GM23338 (cell line): ENCODE measurements at regions not wholly inside any gene's neighbourhood (a gene's known extent, or its start where the extent isn't known, plus 50 kb on each side); places are given as distances from the start of the nearest gene placed in this dataset.

Experiments used
- ATAC-seq: fragments of 200-7000 bp; cut with Tn5 transposase; 3 replicates; pipeline ENCODE4 v1.9.1; 2020
- DNase-seq: peaks from one replicate; pipeline ENCODE4 v3.0.0-alpha.2; 2015; ENCODE audit warnings: low spot score
- H2AFZ ChIP-seq: fragments of 200-600 bp; sonication (generic); 2 replicates; pipeline ENCODE4 v1.8.0; 2016; ENCODE audit warnings: antibody characterized with exemption, mild to moderate bottlenecking, moderate library complexity
- H3F3A ChIP-seq: fragments of 200-600 bp; sonication (generic); replicated peaks from 2 replicates; pipeline ENCODE4 v1.8.0; 2017; ENCODE audit warnings: antibody characterized with exemption, mixed run types, low read depth
- H3K27ac ChIP-seq: fragments of 200-600 bp; sonication (generic); 2 replicates; pipeline ENCODE4 v1.6.1; 2016; ENCODE audit warnings: low read depth
- H3K27me3 ChIP-seq: fragments of 200-600 bp; sonication (generic); 2 replicates; pipeline ENCODE4 v1.8.0; 2016; ENCODE audit warnings: mild to moderate bottlenecking, mixed run types, moderate library complexity; ENCODE audit not compliant: insufficient read depth
- H3K36me3 ChIP-seq: fragments of 200-600 bp; sonication (generic); 2 replicates; pipeline ENCODE4 v1.8.0; 2016; ENCODE audit warnings: mild to moderate bottlenecking; ENCODE audit not compliant: insufficient read depth
- H3K4me1 ChIP-seq: fragments of 200-600 bp; sonication (generic); 2 replicates; pipeline ENCODE4 v1.8.0; 2016; ENCODE audit warnings: mild to moderate bottlenecking, moderate library complexity; ENCODE audit not compliant: insufficient read depth
- H3K4me2 ChIP-seq: fragments of 200-600 bp; sonication (generic); 2 replicates; pipeline ENCODE4 v1.7.1; 2017; ENCODE audit warnings: mixed run types
- H3K4me3 ChIP-seq: fragments of 200-600 bp; sonication (generic); 2 replicates; pipeline ENCODE4 v1.6.1; 2016; ENCODE audit warnings: mixed run types
- H3K79me2 ChIP-seq: fragments of 200-600 bp; sonication (generic); replicated peaks from 2 replicates; pipeline ENCODE4 v1.8.0; 2017; ENCODE audit warnings: mild to moderate bottlenecking; ENCODE audit not compliant: insufficient read depth
- H3K9me2 ChIP-seq: fragments of 200-600 bp; sonication (generic); 2 replicates; pipeline ENCODE4 v1.8.0; 2017; ENCODE audit not compliant: insufficient read depth
- H4K20me1 ChIP-seq: fragments of 200-600 bp; sonication (generic); replicated peaks from 2 replicates; pipeline ENCODE4 v1.8.0; 2017; ENCODE audit warnings: mild to moderate bottlenecking; ENCODE audit not compliant: insufficient read depth
- H3K27ac Mint-ChIP-seq: 2 replicates; pipeline ENCODE4 v1.8.0; 2020; ENCODE audit warnings: inconsistent platforms, mild to moderate bottlenecking, moderate library complexity, mixed read lengths
- H3K27me3 Mint-ChIP-seq: 3 replicates; pipeline ENCODE4 v1.8.0; 2022; ENCODE audit warnings: low read depth, mild to moderate bottlenecking, moderate library complexity, mixed read lengths, inconsistent platforms; ENCODE audit not compliant: insufficient read depth, poor library complexity
- H3K36me3 Mint-ChIP-seq: 3 replicates; pipeline ENCODE4 v1.8.0; 2021; ENCODE audit warnings: low read depth, mild to moderate bottlenecking, inconsistent platforms, moderate library complexity, mixed read lengths
- H3K4me1 Mint-ChIP-seq: 3 replicates; pipeline ENCODE4 v1.8.0; 2020; ENCODE audit warnings: mild to moderate bottlenecking, inconsistent platforms, mixed read lengths
- H3K4me3 Mint-ChIP-seq: 3 replicates; pipeline ENCODE4 v1.8.0; 2021; ENCODE audit warnings: moderate library complexity, mild to moderate bottlenecking, inconsistent platforms, mixed read lengths
- H3K9me3 Mint-ChIP-seq: 3 replicates; pipeline ENCODE4 v1.8.0; 2020; ENCODE audit warnings: moderate library complexity, mild to moderate bottlenecking, inconsistent platforms, mixed read lengths
- CREB1 ChIP-seq: fragments of 250-450 bp; sonication (Bioruptor Pico); IDR thresholded peaks from 2 replicates; pipeline ENCODE4 v1.5.0; 2020; ENCODE audit warnings: low read depth, mild to moderate bottlenecking, moderate library complexity
- EZH2 ChIP-seq: fragments of 200-600 bp; sonication (generic); IDR thresholded peaks from one replicate; pipeline ENCODE4 v1.8.0; 2017; ENCODE audit warnings: antibody characterized with exemption, mild to moderate bottlenecking, low read depth; ENCODE audit not compliant: unreplicated experiment
- EZH2phosphoT487 ChIP-seq: fragments of 200-600 bp; sonication (generic); IDR thresholded peaks from one replicate; pipeline ENCODE4 v1.8.1; 2018; ENCODE audit warnings: antibody characterized with exemption; ENCODE audit not compliant: unreplicated experiment
- JUNB ChIP-seq: IDR thresholded peaks from one replicate; pipeline ENCODE4 v1.6.1; 2016; ENCODE audit warnings: antibody characterized with exemption; ENCODE audit not compliant: unreplicated experiment
- NANOG ChIP-seq: IDR thresholded peaks from 2 replicates; pipeline ENCODE4 v1.6.1; 2016; ENCODE audit warnings: antibody characterized with exemption, borderline replicate concordance
- POLR2AphosphoS5 ChIP-seq: IDR thresholded peaks from 2 replicates; pipeline ENCODE4 v1.6.1; 2016; ENCODE audit warnings: antibody characterized with exemption, low read depth
- STAT1 ChIP-seq: IDR thresholded peaks from one replicate; pipeline ENCODE4 v1.6.1; 2016; ENCODE audit warnings: antibody characterized with exemption; ENCODE audit not compliant: unreplicated experiment
- ZNF114 ChIP-seq: fragments of 250-450 bp; sonication (Bioruptor Pico); IDR thresholded peaks from 2 replicates; pipeline ENCODE4 v1.5.0; 2020; ENCODE audit warnings: mild to moderate bottlenecking, moderate library complexity
- ZNF331 ChIP-seq: fragments of 250-450 bp; sonication (Bioruptor Pico); IDR thresholded peaks from 2 replicates; pipeline ENCODE4 v1.5.0; 2020; ENCODE audit warnings: low read depth, mild to moderate bottlenecking, moderate library complexity
- TF ChIP-seq, protein P1 (sequence below): fragments of 250-450 bp; sonication (Bioruptor Pico); IDR thresholded peaks from 2 replicates; pipeline ENCODE4 v1.5.0; 2020; ENCODE audit warnings: mild to moderate bottlenecking, moderate library complexity
- TF ChIP-seq, protein P2 (sequence below): IDR thresholded peaks from 2 replicates; pipeline ENCODE4 v1.6.1; 2016; ENCODE audit warnings: antibody characterized with exemption
- TF ChIP-seq, protein P3 (sequence below), 2 experiments: fragments of 200-600 bp in 1 of 2; sonication (generic) in 1 of 2; conservative IDR thresholded peaks; 2 replicates each; pipeline versions ENCODE4 v1.5.1 to v1.6.1; 2016 to 2017; ENCODE audit warnings: antibody characterized with exemption in 2 of 2, low read depth in 2 of 2, mild to moderate bottlenecking in 2 of 2, moderate library complexity in 1 of 2
- TF ChIP-seq, protein P4 (sequence below): IDR thresholded peaks from one replicate; pipeline ENCODE4 v1.6.1; 2018; ENCODE audit warnings: antibody characterized with exemption; ENCODE audit not compliant: unreplicated experiment

DNA sequence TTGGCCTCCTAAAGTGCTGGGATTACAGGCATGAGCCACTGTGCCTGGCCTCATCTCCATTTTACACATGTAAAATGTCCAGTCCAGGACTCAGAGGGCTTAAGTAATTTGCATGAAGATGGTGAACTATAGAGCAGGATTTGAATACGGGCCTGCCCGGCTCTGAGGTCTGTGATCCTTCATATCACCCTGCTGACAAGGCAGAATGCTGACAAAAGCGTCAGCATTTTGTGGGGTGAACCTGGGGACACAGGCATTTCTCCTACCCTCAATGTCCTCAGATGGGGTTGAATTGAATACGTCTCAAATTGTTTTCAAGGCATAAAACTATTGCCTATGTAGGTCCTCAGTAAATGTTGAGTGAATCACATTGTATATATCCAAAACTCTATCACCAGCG is 57.2 kb upstream of the GATA6 start:
- Histone ChIP-seq H3K4me1 (peaks cover 8% of the 10 kb centered on the region; the same call in 1 of the 2 replicates), H3K4me2 (no peak overlapping the region), H2AFZ (no peak overlapping the region), H3K79me2 (no peaks in the 10 kb centered on the region), H3K36me3 (no peaks in the 10 kb centered on the region), H3F3A (no peaks in the 10 kb centered on the region), H3K4me3 (no peak overlapping the region), H3K9me2 (no peaks in the 10 kb centered on the region), H3K27me3 (no peaks in the 10 kb centered on the region), H3K27ac (no peak overlapping the region), H4K20me1 (no peaks in the 10 kb centered on the region)
- Mint-ChIP-seq H3K36me3 (no peaks in the 10 kb centered on the region), H3K27ac (no peak overlapping the region), H3K4me3 (no peak overlapping the region), H3K27me3 (peaks cover 6% of the 10 kb centered on the region), H3K9me3 (no peaks in the 10 kb centered on the region), H3K4me1 (peaks cover 16% of the 10 kb centered on the region; the same call in 2 of the 3 replicates)
- TF ChIP-seq, protein P1, sequence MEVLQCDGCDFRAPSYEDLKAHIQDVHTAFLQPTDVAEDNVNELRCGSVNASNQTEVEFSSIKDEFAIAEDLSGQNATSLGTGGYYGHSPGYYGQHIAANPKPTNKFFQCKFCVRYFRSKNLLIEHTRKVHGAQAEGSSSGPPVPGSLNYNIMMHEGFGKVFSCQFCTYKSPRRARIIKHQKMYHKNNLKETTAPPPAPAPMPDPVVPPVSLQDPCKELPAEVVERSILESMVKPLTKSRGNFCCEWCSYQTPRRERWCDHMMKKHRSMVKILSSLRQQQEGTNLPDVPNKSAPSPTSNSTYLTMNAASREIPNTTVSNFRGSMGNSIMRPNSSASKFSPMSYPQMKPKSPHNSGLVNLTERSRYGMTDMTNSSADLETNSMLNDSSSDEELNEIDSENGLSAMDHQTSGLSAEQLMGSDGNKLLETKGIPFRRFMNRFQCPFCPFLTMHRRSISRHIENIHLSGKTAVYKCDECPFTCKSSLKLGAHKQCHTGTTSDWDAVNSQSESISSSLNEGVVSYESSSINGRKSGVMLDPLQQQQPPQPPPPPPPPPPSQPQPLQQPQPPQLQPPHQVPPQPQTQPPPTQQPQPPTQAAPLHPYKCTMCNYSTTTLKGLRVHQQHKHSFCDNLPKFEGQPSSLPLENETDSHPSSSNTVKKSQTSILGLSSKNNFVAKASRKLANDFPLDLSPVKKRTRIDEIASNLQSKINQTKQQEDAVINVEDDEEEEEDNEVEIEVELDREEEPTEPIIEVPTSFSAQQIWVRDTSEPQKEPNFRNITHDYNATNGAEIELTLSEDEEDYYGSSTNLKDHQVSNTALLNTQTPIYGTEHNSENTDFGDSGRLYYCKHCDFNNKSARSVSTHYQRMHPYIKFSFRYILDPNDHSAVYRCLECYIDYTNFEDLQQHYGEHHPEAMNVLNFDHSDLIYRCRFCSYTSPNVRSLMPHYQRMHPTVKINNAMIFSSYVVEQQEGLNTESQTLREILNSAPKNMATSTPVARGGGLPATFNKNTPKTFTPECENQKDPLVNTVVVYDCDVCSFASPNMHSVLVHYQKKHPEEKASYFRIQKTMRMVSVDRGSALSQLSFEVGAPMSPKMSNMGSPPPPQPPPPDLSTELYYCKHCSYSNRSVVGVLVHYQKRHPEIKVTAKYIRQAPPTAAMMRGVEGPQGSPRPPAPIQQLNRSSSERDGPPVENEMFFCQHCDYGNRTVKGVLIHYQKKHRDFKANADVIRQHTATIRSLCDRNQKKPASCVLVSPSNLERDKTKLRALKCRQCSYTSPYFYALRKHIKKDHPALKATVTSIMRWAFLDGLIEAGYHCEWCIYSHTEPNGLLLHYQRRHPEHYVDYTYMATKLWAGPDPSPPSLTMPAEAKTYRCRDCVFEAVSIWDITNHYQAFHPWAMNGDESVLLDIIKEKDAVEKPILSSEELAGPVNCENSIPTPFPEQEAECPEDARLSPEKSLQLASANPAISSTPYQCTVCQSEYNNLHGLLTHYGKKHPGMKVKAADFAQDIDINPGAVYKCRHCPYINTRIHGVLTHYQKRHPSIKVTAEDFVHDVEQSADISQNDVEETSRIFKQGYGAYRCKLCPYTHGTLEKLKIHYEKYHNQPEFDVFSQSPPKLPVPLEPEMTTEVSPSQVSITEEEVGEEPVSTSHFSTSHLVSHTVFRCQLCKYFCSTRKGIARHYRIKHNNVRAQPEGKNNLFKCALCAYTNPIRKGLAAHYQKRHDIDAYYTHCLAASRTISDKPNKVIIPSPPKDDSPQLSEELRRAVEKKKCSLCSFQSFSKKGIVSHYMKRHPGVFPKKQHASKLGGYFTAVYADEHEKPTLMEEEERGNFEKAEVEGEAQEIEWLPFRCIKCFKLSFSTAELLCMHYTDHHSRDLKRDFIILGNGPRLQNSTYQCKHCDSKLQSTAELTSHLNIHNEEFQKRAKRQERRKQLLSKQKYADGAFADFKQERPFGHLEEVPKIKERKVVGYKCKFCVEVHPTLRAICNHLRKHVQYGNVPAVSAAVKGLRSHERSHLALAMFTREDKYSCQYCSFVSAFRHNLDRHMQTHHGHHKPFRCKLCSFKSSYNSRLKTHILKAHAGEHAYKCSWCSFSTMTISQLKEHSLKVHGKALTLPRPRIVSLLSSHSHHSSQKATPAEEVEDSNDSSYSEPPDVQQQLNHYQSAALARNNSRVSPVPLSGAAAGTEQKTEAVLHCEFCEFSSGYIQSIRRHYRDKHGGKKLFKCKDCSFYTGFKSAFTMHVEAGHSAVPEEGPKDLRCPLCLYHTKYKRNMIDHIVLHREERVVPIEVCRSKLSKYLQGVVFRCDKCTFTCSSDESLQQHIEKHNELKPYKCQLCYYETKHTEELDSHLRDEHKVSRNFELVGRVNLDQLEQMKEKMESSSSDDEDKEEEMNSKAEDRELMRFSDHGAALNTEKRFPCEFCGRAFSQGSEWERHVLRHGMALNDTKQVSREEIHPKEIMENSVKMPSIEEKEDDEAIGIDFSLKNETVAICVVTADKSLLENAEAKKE (CRISPR knock-in tag) = no peak
- TF ChIP-seq STAT1 (no peak), POLR2AphosphoS5 (no peak), EZH2phosphoT487 (no peak), NANOG (no peak), JUNB (no peak), ZNF331 (no peak), CREB1 (CRISPR knock-in tag) (no peak), ZNF114 (CRISPR knock-in tag) (no peak), EZH2 (no peak)
- TF ChIP-seq, protein P2, sequence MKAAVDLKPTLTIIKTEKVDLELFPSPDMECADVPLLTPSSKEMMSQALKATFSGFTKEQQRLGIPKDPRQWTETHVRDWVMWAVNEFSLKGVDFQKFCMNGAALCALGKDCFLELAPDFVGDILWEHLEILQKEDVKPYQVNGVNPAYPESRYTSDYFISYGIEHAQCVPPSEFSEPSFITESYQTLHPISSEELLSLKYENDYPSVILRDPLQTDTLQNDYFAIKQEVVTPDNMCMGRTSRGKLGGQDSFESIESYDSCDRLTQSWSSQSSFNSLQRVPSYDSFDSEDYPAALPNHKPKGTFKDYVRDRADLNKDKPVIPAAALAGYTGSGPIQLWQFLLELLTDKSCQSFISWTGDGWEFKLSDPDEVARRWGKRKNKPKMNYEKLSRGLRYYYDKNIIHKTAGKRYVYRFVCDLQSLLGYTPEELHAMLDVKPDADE = no peak
- TF ChIP-seq, protein P3, sequence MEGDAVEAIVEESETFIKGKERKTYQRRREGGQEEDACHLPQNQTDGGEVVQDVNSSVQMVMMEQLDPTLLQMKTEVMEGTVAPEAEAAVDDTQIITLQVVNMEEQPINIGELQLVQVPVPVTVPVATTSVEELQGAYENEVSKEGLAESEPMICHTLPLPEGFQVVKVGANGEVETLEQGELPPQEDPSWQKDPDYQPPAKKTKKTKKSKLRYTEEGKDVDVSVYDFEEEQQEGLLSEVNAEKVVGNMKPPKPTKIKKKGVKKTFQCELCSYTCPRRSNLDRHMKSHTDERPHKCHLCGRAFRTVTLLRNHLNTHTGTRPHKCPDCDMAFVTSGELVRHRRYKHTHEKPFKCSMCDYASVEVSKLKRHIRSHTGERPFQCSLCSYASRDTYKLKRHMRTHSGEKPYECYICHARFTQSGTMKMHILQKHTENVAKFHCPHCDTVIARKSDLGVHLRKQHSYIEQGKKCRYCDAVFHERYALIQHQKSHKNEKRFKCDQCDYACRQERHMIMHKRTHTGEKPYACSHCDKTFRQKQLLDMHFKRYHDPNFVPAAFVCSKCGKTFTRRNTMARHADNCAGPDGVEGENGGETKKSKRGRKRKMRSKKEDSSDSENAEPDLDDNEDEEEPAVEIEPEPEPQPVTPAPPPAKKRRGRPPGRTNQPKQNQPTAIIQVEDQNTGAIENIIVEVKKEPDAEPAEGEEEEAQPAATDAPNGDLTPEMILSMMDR (conservative IDR thresholded peaks at IDR 0.05; ENCODE audit: low read depth in 2 of 2) = no peak
- TF ChIP-seq, protein P4, sequence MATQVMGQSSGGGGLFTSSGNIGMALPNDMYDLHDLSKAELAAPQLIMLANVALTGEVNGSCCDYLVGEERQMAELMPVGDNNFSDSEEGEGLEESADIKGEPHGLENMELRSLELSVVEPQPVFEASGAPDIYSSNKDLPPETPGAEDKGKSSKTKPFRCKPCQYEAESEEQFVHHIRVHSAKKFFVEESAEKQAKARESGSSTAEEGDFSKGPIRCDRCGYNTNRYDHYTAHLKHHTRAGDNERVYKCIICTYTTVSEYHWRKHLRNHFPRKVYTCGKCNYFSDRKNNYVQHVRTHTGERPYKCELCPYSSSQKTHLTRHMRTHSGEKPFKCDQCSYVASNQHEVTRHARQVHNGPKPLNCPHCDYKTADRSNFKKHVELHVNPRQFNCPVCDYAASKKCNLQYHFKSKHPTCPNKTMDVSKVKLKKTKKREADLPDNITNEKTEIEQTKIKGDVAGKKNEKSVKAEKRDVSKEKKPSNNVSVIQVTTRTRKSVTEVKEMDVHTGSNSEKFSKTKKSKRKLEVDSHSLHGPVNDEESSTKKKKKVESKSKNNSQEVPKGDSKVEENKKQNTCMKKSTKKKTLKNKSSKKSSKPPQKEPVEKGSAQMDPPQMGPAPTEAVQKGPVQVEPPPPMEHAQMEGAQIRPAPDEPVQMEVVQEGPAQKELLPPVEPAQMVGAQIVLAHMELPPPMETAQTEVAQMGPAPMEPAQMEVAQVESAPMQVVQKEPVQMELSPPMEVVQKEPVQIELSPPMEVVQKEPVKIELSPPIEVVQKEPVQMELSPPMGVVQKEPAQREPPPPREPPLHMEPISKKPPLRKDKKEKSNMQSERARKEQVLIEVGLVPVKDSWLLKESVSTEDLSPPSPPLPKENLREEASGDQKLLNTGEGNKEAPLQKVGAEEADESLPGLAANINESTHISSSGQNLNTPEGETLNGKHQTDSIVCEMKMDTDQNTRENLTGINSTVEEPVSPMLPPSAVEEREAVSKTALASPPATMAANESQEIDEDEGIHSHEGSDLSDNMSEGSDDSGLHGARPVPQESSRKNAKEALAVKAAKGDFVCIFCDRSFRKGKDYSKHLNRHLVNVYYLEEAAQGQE = no peak
- no peak for DNase-seq
- no peak for ATAC-seq
